ENCODE measurements at regions not wholly inside any gene's neighbourhood (a gene's known extent, or its start where the extent isn't known, plus 50 kb on each side); places are given as distances from the start of the nearest gene placed in this dataset.

DNA sequence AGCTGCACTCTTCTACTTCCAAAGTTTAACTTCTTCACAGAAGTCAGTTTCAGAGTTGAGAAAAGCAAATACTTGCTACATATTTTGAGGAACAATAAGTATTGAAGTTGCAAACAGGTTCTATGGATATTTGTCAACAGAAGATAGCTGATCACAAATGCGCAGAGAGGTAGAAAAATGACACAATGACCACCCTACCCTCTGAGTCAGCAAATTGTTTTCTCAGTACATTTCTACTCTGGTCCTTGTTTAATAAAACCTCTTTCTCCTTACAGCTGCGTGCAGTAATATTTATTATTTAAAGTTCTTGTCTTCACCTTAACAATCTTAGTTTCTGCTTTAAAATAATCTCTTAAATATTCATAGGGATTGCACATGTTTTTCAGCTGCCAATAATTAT is 855.1 kb upstream of the CTNND2 start:
- Histone ChIP-seq H3K27ac (no peak overlapping the region), H3K4me3 (no peak overlapping the region), H3K36me3 (no peaks in the 10 kb centered on the region), H3K4me1 (ENCODE audit: control insufficient read depth in 1 of 2, low read depth in 2 of 2) (no peaks in the 10 kb centered on the region), H3K9me3 (no peaks in the 10 kb centered on the region), H3K27me3 (replicated peaks; ENCODE audit: insufficient read depth) (no peaks in the 10 kb centered on the region)
- TF ChIP-seq CTCF (IDR thresholded peaks at IDR 0.05): no peak
- DNase-seq (ENCODE audit: low spot score) (no peak), ATAC-seq (ENCODE audit: insufficient number of reproducible peaks, low FRiP score, low read depth) (no peak)

DNA sequence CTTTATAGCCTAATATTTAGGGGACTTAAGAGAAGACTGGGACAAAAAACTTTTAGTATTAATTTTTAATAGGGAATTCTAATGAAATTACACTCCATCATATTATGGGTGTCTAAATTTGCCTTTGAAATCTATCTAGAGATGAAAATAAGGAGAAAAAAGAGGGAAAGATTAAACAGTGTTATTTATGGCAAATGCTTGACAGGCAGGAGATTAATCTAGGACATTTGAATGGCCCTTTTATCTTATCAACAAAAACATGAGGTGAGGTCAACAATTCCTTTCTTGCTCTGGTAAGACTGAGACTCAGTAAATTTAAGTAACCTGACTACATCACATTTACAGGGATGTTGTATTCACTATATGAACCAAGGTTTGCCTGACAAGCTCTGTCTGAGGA is 852.8 kb upstream of the CTNND2 start:
- H3K36me3 ChIP-seq: no peaks in the 10 kb centered on the region
- no peak overlapping the region for H3K4me3 ChIP-seq
- ATAC-seq (ENCODE audit: insufficient number of reproducible peaks, low FRiP score, low read depth) (no peak), DNase-seq (ENCODE audit: low spot score) (no peak)
- no peak overlapping the region for H3K27ac ChIP-seq
- no peaks in the 10 kb centered on the region for H3K27me3 ChIP-seq (replicated peaks; ENCODE audit: insufficient read depth)
- no peaks in the 10 kb centered on the region for H3K4me1 ChIP-seq (ENCODE audit: control insufficient read depth in 1 of 2, low read depth in 2 of 2)
- no peaks in the 10 kb centered on the region for H3K9me3 ChIP-seq
- no peak for TF ChIP-seq CTCF (IDR thresholded peaks at IDR 0.05)

- Histone ChIP-seq H3K4me1 (ENCODE audit: control insufficient read depth in 1 of 2, low read depth in 2 of 2) (no peaks in the 10 kb centered on the region), H3K9me3 (no peaks in the 10 kb centered on the region), H3K27me3 (replicated peaks; ENCODE audit: insufficient read depth) (no peaks in the 10 kb centered on the region), H3K4me3 (no peak overlapping the region), H3K27ac (no peak overlapping the region), H3K36me3 (no peaks in the 10 kb centered on the region)
- ATAC-seq (ENCODE audit: insufficient number of reproducible peaks, low FRiP score, low read depth): no peak
- DNase-seq (ENCODE audit: low spot score): no peak
- TF ChIP-seq CTCF (IDR thresholded peaks at IDR 0.05): no peak
Observed at GRCh38 chr5:12745537-12745936, 841.3 kb upstream of the CTNND2 start.

GRCh38 chr5:12743582-12743981 is 839.3 kb upstream of the CTNND2 start:
- Histone ChIP-seq H3K27me3 (replicated peaks; ENCODE audit: insufficient read depth) (no peaks in the 10 kb centered on the region), H3K9me3 (no peaks in the 10 kb centered on the region), H3K4me1 (ENCODE audit: control insufficient read depth in 1 of 2, low read depth in 2 of 2) (no peaks in the 10 kb centered on the region), H3K36me3 (no peaks in the 10 kb centered on the region), H3K4me3 (no peak overlapping the region), H3K27ac (no peak overlapping the region)
- no peak for ATAC-seq (ENCODE audit: insufficient number of reproducible peaks, low FRiP score, low read depth)
- TF ChIP-seq CTCF (IDR thresholded peaks at IDR 0.05): no peak
- DNase-seq (ENCODE audit: low spot score): no peak

DNA sequence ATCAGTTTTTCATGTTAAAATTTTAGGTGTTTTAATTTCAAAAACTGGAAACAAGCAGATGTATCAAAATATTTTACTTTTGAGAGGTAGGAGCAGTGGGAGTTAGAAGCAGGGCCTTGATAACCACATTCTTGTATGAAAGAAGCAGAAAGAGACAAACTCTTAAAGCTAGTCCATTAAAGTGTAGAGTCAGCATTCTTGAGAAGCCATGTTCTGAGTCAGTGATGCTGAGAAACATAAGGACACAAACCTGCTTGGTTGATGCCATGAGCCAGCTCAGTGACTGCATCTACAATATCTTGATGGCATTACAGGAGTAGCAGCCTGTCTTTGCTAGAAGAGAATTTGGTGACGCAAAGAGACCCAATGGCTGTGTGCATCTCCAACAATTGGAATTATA is 826.1 kb upstream of the CTNND2 start:
- TF ChIP-seq CTCF (IDR thresholded peaks at IDR 0.05): no peak
- Histone ChIP-seq H3K36me3 (no peaks in the 10 kb centered on the region), H3K4me3 (no peak overlapping the region), H3K4me1 (ENCODE audit: control insufficient read depth in 1 of 2, low read depth in 2 of 2) (no peaks in the 10 kb centered on the region), H3K9me3 (no peaks in the 10 kb centered on the region), H3K27ac (no peak overlapping the region), H3K27me3 (replicated peaks; ENCODE audit: insufficient read depth) (no peaks in the 10 kb centered on the region)
- no peak for ATAC-seq (ENCODE audit: insufficient number of reproducible peaks, low FRiP score, low read depth)
- DNase-seq (ENCODE audit: low spot score): no peak

All from thoracic aorta (tissue), 2 donors.